Stimulated activated CD4-positive, alpha-beta T cell treated with anti-CD3 and anti-CD28 coated beads, Interleukin-1b, Interleukin-23, amount 100 ng/mL, for 24 hours (primary cell): ENCODE measurements at regions not wholly inside any gene's neighbourhood (a gene's known extent, or its start where the extent isn't known, plus 50 kb on each side); places are given as distances from the start of the nearest gene placed in this dataset.
"Not testable (repeated sequence)": the region's sequence is repeated elsewhere in the genome, so short reads cannot be mapped to it uniquely, and the experiment has no call there.

ENCODE experiments used
- DNase-seq, 4 experiments: peaks; one replicate each; pipeline ENCODE4 v3.0.0-alpha.2; 2020; ENCODE audit warnings: low read depth in 4 of 4, low spot score in 1 of 4

- DNase-seq: no peak
Observed at GRCh38 chr21:17682924-17683323, 70.2 kb upstream of the BTG3 start.

GRCh38 chr21:17679002-17679600 lies 66.4 kb upstream of the BTG3 start:
- DNase-seq: no peak

GRCh38 chr21:17676930-17677329 lies 64.2 kb upstream of the BTG3 start:
- DNase-seq: not testable (repeated sequence)

GRCh38 chr21:17674106-17674505 lies 61.4 kb upstream of the BTG3 start:
- DNase-seq: no peak

GRCh38 chr21:17673261-17674020 lies 60.7 kb upstream of the BTG3 start:
- DNase-seq: no peak

- no peak for DNase-seq
Observed at GRCh38 chr21:17671733-17672132, 59.0 kb upstream of the BTG3 start.

- DNase-seq: no peak
Observed at GRCh38 chr21:17668479-17669140, 55.9 kb upstream of the BTG3 start.

GRCh38 chr21:17667256-17667655 lies 54.6 kb upstream of the BTG3 start:
- DNase-seq: no peak
